GM10266 (cell line): ENCODE measurements at regions not wholly inside any gene's neighbourhood (a gene's known extent, or its start where the extent isn't known, plus 50 kb on each side); places are given as distances from the start of the nearest gene placed in this dataset.

Experiments
- DNase-seq: peaks from one replicate; pipeline ENCODE4 v3.0.0; 2012; ENCODE audit errors: extremely low spot score
- CTCF ChIP-seq: IDR thresholded peaks from 2 replicates; pipeline ENCODE4 v1.5.1; 2012; ENCODE audit warnings: mild to moderate bottlenecking, low read depth; ENCODE audit not compliant: control insufficient read depth, insufficient read depth; ENCODE audit errors: missing control alignments

GRCh38 chr11:41879214-41879613 lies 419.8 kb upstream of the LRRC4C start:
- no peak for TF ChIP-seq CTCF
- DNase-seq: no peak

GRCh38 chr11:41895081-41895480 lies 435.6 kb upstream of the LRRC4C start:
- no peak for DNase-seq
- TF ChIP-seq CTCF: no peak

GRCh38 chr11:41897991-41898390 lies 438.5 kb upstream of the LRRC4C start:
- TF ChIP-seq CTCF: no peak
- no peak for DNase-seq

GRCh38 chr11:41917900-41918299 lies 458.4 kb upstream of the LRRC4C start:
- DNase-seq: no peak
- no peak for TF ChIP-seq CTCF

- no peak for DNase-seq
- no peak for TF ChIP-seq CTCF
Observed at GRCh38 chr11:41920374-41920773, 460.9 kb upstream of the LRRC4C start.

GRCh38 chr11:41921746-41922390 lies 462.4 kb upstream of the LRRC4C start:
- TF ChIP-seq CTCF: no peak
- DNase-seq: no peak

GRCh38 chr11:41926339-41926738 lies 466.9 kb upstream of the LRRC4C start:
- no peak for TF ChIP-seq CTCF

More at GRCh38 chr11:41926339-41926738, 466.9 kb upstream of the LRRC4C start:
- DNase-seq: no peak
